Neural crest cell (in vitro differentiated cells): ENCODE measurements at regions not wholly inside any gene's neighbourhood (a gene's known extent, or its start where the extent isn't known, plus 50 kb on each side); places are given as distances from the start of the nearest gene placed in this dataset.

ENCODE experiments used
- DNase-seq: peaks from one replicate; pipeline ENCODE4 v3.0.0; 2021; ENCODE audit warnings: low read depth, mixed read lengths, low spot score
- H3K27ac Mint-ChIP-seq: one replicate; pipeline ENCODE4 v1.8.0; 2021; ENCODE audit warnings: mild to moderate bottlenecking, mixed read lengths; ENCODE audit not compliant: unreplicated experiment
- H3K27me3 Mint-ChIP-seq: 2 replicates; pipeline ENCODE4 v1.8.0; 2021; ENCODE audit warnings: low read depth, mild to moderate bottlenecking, mixed read lengths
- H3K36me3 Mint-ChIP-seq: 2 replicates; pipeline ENCODE4 v1.8.0; 2021; ENCODE audit warnings: low read depth, mild to moderate bottlenecking, mixed read lengths
- H3K4me1 Mint-ChIP-seq: 2 replicates; pipeline ENCODE4 v1.8.0; 2021; ENCODE audit warnings: mixed read lengths
- H3K4me3 Mint-ChIP-seq: one replicate; pipeline ENCODE4 v1.8.0; 2021; ENCODE audit warnings: mild to moderate bottlenecking, mixed read lengths
- H3K9me3 Mint-ChIP-seq: 2 replicates; pipeline ENCODE4 v1.8.0; 2021; ENCODE audit warnings: mixed read lengths
- CTCF ChIP-seq: fragments of 200-600 bp; sonication (generic); conservative IDR thresholded peaks from 2 replicates; pipeline ENCODE4 v1.5.0; 2021; ENCODE audit warnings: antibody characterized with exemption, mild to moderate bottlenecking

- H3K27ac Mint-ChIP-seq, result no peak overlapping the region
- H3K27me3 Mint-ChIP-seq, result no peaks in the 10 kb centered on the region
- H3K36me3 Mint-ChIP-seq, result peaks cover 7% of the 10 kb centered on the region
- H3K9me3 Mint-ChIP-seq, result peaks cover 10% of the 10 kb centered on the region
- H3K4me3 Mint-ChIP-seq, result no peak overlapping the region
- no peak for DNase-seq
- H3K4me1 Mint-ChIP-seq, result no peaks in the 10 kb centered on the region
- no peak for TF ChIP-seq CTCF
Observed at GRCh38 chr3:111366515-111366914, 175.5 kb upstream of the CD96 start.

GRCh38 chr3:111368056-111368455 lies 173.9 kb upstream of the CD96 start:
- Mint-ChIP-seq H3K4me1 (no peaks in the 10 kb centered on the region), H3K9me3 (peaks cover 10% of the 10 kb centered on the region), H3K36me3 (peaks cover 11% of the 10 kb centered on the region), H3K4me3 (no peak overlapping the region), H3K27ac (no peak overlapping the region), H3K27me3 (no peaks in the 10 kb centered on the region)
- DNase-seq, result no peak
- no peak for TF ChIP-seq CTCF

GRCh38 chr3:111369958-111370357 lies 172.0 kb upstream of the CD96 start:
- Mint-ChIP-seq H3K9me3 (peaks cover 15% of the 10 kb centered on the region), H3K36me3 (peaks cover 16% of the 10 kb centered on the region), H3K4me1 (no peaks in the 10 kb centered on the region), H3K27me3 (no peaks in the 10 kb centered on the region), H3K4me3 (no peak overlapping the region), H3K27ac (no peak overlapping the region)
- no peak for TF ChIP-seq CTCF
- no peak for DNase-seq

- no peaks in the 10 kb centered on the region for H3K4me1 Mint-ChIP-seq
- H3K27me3 Mint-ChIP-seq, result no peaks in the 10 kb centered on the region
- H3K36me3 Mint-ChIP-seq, result peaks cover 16% of the 10 kb centered on the region
- peaks cover 29% of the 10 kb centered on the region for H3K9me3 Mint-ChIP-seq
- no peak for DNase-seq
- H3K27ac Mint-ChIP-seq, result no peak overlapping the region
- no peak for TF ChIP-seq CTCF
- no peak overlapping the region for H3K4me3 Mint-ChIP-seq
Observed at GRCh38 chr3:111373239-111373638, 168.8 kb upstream of the CD96 start.

GRCh38 chr3:111373861-111374260 lies 168.1 kb upstream of the CD96 start:
- H3K27me3 Mint-ChIP-seq, result no peaks in the 10 kb centered on the region
- H3K4me1 Mint-ChIP-seq, result no peaks in the 10 kb centered on the region
- H3K4me3 Mint-ChIP-seq, result no peak overlapping the region
- no peak for TF ChIP-seq CTCF
- peaks cover 33% of the 10 kb centered on the region for H3K9me3 Mint-ChIP-seq
- H3K36me3 Mint-ChIP-seq, result peaks cover 16% of the 10 kb centered on the region
- no peak overlapping the region for H3K27ac Mint-ChIP-seq
- no peak for DNase-seq

GRCh38 chr3:111385971-111386495 lies 156.0 kb upstream of the CD96 start:
- Mint-ChIP-seq H3K9me3 (peaks cover 12% of the 10 kb centered on the region), H3K4me3 (no peak overlapping the region), H3K27ac (no peak overlapping the region), H3K4me1 (no peaks in the 10 kb centered on the region), H3K27me3 (no peaks in the 10 kb centered on the region), H3K36me3 (peaks cover 2% of the 10 kb centered on the region)
- DNase-seq, result no peak
- TF ChIP-seq CTCF, result no peak
